Liver (tissue), 8 donors: ENCODE measurements at regions not wholly inside any gene's neighbourhood (a gene's known extent, or its start where the extent isn't known, plus 50 kb on each side); places are given as distances from the start of the nearest gene placed in this dataset.

ENCODE experiments used
- DNase-seq: peaks from one replicate; pipeline ENCODE4 v3.0.0-alpha.2; 2017; ENCODE audit warnings: low spot score
- H3K27ac ChIP-seq, 2 donors: one replicate each; pipeline ENCODE4 v1.7.0; 2013; ENCODE audit warnings: inconsistent platforms in 2 of 2, low read length in 2 of 2, control low read depth in 1 of 2, low read depth in 1 of 2, mild to moderate bottlenecking in 1 of 2
- H3K27me3 ChIP-seq, 4 donors: one replicate each; pipeline versions ENCODE4 v1.6.1 to v1.7.0; 2013; ENCODE audit warnings: low read length in 3 of 4, inconsistent platforms in 1 of 4, mild to moderate bottlenecking in 1 of 4, moderate library complexity in 1 of 4; ENCODE audit not compliant: control insufficient read depth in 4 of 4, insufficient read depth in 4 of 4
- H3K36me3 ChIP-seq, 4 donors: one replicate each; pipeline versions ENCODE4 v1.6.1 to v1.7.0; 2013; ENCODE audit warnings: low read length in 3 of 4, mild to moderate bottlenecking in 3 of 4, low read depth in 1 of 4, moderate library complexity in 1 of 4; ENCODE audit not compliant: control insufficient read depth in 4 of 4, insufficient read depth in 3 of 4
- H3K4me1 ChIP-seq, 4 donors: one replicate each; pipeline versions ENCODE4 v1.6.1 to v1.7.0; 2013; ENCODE audit warnings: low read length in 3 of 4, mild to moderate bottlenecking in 3 of 4, moderate library complexity in 1 of 4; ENCODE audit not compliant: control insufficient read depth in 4 of 4, insufficient read depth in 4 of 4
- H3K4me3 ChIP-seq, 3 donors: one replicate each; pipeline versions ENCODE4 v1.6.1 to v1.7.0; 2013; ENCODE audit warnings: low read length in 3 of 3, control low read depth in 1 of 3, low read depth in 1 of 3, mild to moderate bottlenecking in 1 of 3
- H3K9ac ChIP-seq, 2 donors: one replicate each; pipeline ENCODE4 v1.7.0; 2013; ENCODE audit warnings: low read length in 2 of 2, mild to moderate bottlenecking in 2 of 2, moderate library complexity in 2 of 2, control low read depth in 1 of 2, low read depth in 1 of 2
- H3K9me3 ChIP-seq, 4 donors: one replicate each; pipeline versions ENCODE4 v1.6.1 to v1.7.0; 2013; ENCODE audit warnings: low read length in 3 of 4; ENCODE audit not compliant: control insufficient read depth in 4 of 4
- ATF3 ChIP-seq: IDR thresholded peaks from 2 replicates; pipeline ENCODE4 v1.6.1; 2016; ENCODE audit warnings: antibody characterized with exemption
- EGR1 ChIP-seq, 2 donors: IDR thresholded peaks; 2 replicates each; pipeline ENCODE4 v1.6.1; 2016 to 2018; ENCODE audit warnings: antibody characterized with exemption in 2 of 2, low read depth in 2 of 2
- FOXA1 ChIP-seq: IDR thresholded peaks from 2 replicates; pipeline ENCODE4 v1.6.1; 2016; ENCODE audit warnings: antibody characterized with exemption
- FOXA2 ChIP-seq: IDR thresholded peaks from 2 replicates; pipeline ENCODE4 v1.6.1; 2016; ENCODE audit warnings: antibody characterized with exemption
- GABPA ChIP-seq, 2 donors: IDR thresholded peaks in 1 of 2; conservative IDR thresholded peaks in 1 of 2; 2 replicates each; pipeline ENCODE4 v1.6.1; 2016; ENCODE audit warnings: antibody characterized with exemption in 2 of 2, mild to moderate bottlenecking in 1 of 2, moderate library complexity in 1 of 2
- HNF4A ChIP-seq, 2 donors: conservative IDR thresholded peaks; 2 replicates each; pipeline ENCODE4 v1.6.1; 2016; ENCODE audit warnings: antibody characterized with exemption in 2 of 2, mild to moderate bottlenecking in 2 of 2
- HNF4G ChIP-seq: IDR thresholded peaks from 2 replicates; pipeline ENCODE4 v1.6.1; 2016; ENCODE audit warnings: antibody characterized with exemption
- JUND ChIP-seq, 2 donors: IDR thresholded peaks; 2 replicates each; pipeline ENCODE4 v1.6.1; 2016; ENCODE audit warnings: antibody characterized with exemption in 2 of 2
- MAX ChIP-seq: IDR thresholded peaks from 2 replicates; pipeline ENCODE4 v1.6.1; 2016; ENCODE audit warnings: antibody characterized with exemption
- RAD21 ChIP-seq, 2 donors: IDR thresholded peaks; 2 replicates each; pipeline ENCODE4 v1.6.1; 2016; ENCODE audit warnings: antibody characterized with exemption in 2 of 2, mild to moderate bottlenecking in 2 of 2
- REST ChIP-seq: IDR thresholded peaks from 2 replicates; pipeline ENCODE4 v1.6.1; 2016; ENCODE audit warnings: antibody characterized with exemption, mild to moderate bottlenecking
- RXRA ChIP-seq, 2 donors: IDR thresholded peaks; 2 replicates each; pipeline ENCODE4 v1.6.1; 2017 to 2018; ENCODE audit warnings: antibody characterized with exemption in 2 of 2, mild to moderate bottlenecking in 1 of 2
- TAF1 ChIP-seq: conservative IDR thresholded peaks from 2 replicates; pipeline ENCODE4 v1.6.1; 2016; ENCODE audit warnings: antibody characterized with exemption, mild to moderate bottlenecking
- YY1 ChIP-seq: IDR thresholded peaks from 2 replicates; pipeline ENCODE4 v1.6.1; 2016; ENCODE audit warnings: antibody characterized with exemption, mild to moderate bottlenecking
- ZBTB33 ChIP-seq: IDR thresholded peaks from 2 replicates; pipeline ENCODE4 v1.6.1; 2016; ENCODE audit warnings: antibody characterized with exemption
- WGBS: extraction: QIAGEN DNeasy Blood & Tissue Kit; methylation state at CpG from one replicate; pipeline ENCODE4 v1.1.7; 2013; 5-methylcytosine and 5-hydroxymethylcytosine counted together
- TF ChIP-seq, protein P1 (sequence below): fragments of 150-350 bp; IDR thresholded peaks from 2 replicates; pipeline ENCODE4 v1.5.1; 2017; ENCODE audit warnings: improper control_type of control experiment, low read depth, low read length; ENCODE audit not compliant: missing input control
- donor health status: healthy.
- donor health status: healthy.
- donor health status: healthy.
- donor health status: healthy.
- donor health status: healthy.

GRCh38 chr5:174877987-174878386 lies 153.6 kb downstream of the MSX2 start:
- Histone ChIP-seq H3K27me3 (peaks cover 0 to 2% (median 0%) of the 10 kb centered on the region in 4 donors), H3K4me1 (no peaks in the 10 kb centered on the region), H3K4me3 (no peak overlapping the region), H3K27ac (no peak overlapping the region), H3K9ac (no peak overlapping the region), H3K36me3 (no peaks in the 10 kb centered on the region), H3K9me3 (no peaks in the 10 kb centered on the region)
- TF ChIP-seq MAX (no peak), ZBTB33 (no peak), YY1 (no peak), ATF3 (no peak), RXRA (IDR thresholded peaks at IDR 0.05) (no peak), FOXA1 (no peak), JUND (IDR thresholded peaks at IDR 0.05) (no peak)
- TF ChIP-seq, protein P1, sequence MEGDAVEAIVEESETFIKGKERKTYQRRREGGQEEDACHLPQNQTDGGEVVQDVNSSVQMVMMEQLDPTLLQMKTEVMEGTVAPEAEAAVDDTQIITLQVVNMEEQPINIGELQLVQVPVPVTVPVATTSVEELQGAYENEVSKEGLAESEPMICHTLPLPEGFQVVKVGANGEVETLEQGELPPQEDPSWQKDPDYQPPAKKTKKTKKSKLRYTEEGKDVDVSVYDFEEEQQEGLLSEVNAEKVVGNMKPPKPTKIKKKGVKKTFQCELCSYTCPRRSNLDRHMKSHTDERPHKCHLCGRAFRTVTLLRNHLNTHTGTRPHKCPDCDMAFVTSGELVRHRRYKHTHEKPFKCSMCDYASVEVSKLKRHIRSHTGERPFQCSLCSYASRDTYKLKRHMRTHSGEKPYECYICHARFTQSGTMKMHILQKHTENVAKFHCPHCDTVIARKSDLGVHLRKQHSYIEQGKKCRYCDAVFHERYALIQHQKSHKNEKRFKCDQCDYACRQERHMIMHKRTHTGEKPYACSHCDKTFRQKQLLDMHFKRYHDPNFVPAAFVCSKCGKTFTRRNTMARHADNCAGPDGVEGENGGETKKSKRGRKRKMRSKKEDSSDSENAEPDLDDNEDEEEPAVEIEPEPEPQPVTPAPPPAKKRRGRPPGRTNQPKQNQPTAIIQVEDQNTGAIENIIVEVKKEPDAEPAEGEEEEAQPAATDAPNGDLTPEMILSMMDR, result no peak
- no peak for DNase-seq
- WGBS, result 90% methylated on average over 1 of the region's 1 CpG

DNA sequence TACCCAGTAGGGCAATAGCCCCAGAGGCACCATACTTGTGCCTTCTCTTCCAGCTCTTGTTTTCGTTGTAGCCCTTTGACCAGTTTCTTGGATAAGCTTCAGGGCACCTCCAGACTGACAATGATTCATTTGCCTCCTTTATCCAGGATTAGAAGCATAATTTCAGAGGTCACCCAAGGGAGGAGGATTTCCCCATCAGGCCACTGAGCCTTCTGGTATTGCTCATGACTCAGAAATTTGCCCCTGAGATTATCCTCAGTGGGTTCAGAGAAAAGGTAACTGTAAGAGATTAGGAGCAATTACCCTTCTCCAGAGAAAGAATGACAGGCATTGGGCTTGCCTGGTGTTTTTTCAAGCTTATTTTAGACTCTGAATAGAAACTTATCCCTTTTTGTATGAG lies 147.9 kb downstream of the MSX2 start:
- H3K4me3 ChIP-seq, result no peak overlapping the region
- H3K27ac ChIP-seq, result no peak overlapping the region
- DNase-seq, result no peak
- H3K9ac ChIP-seq, result no peak overlapping the region
- no peak for TF ChIP-seq HNF4G
- no peak for TF ChIP-seq FOXA1
- no peak for TF ChIP-seq REST
- no peak for TF ChIP-seq YY1
- no peak for TF ChIP-seq RXRA (IDR thresholded peaks at IDR 0.05)
- TF ChIP-seq RAD21 (IDR thresholded peaks at IDR 0.05), result no peak
- TF ChIP-seq GABPA (IDR thresholded peaks at IDR 0.05 in 1 of 2, conservative IDR thresholded peaks at IDR 0.05 in 1 of 2), result no peak
- no peak for TF ChIP-seq HNF4A (conservative IDR thresholded peaks at IDR 0.05)
- TF ChIP-seq MAX, result no peak
- TF ChIP-seq TAF1, result no peak
- no peak for TF ChIP-seq EGR1 (IDR thresholded peaks at IDR 0.05; ENCODE audit: low read depth in 2 of 2)
- TF ChIP-seq JUND (IDR thresholded peaks at IDR 0.05), result no peak
- no peak for TF ChIP-seq FOXA2
- no peaks in the 10 kb centered on the region for H3K4me1 ChIP-seq
- 56% methylated on average over 1 of the region's 1 CpG for WGBS
- H3K9me3 ChIP-seq, result no peaks in the 10 kb centered on the region
- no peaks in the 10 kb centered on the region for H3K36me3 ChIP-seq
- peaks cover 0 to 10% (median 0%) of the 10 kb centered on the region in 4 donors for H3K27me3 ChIP-seq
